ENCODE measurements at regions not wholly inside any gene's neighbourhood (a gene's known extent, or its start where the extent isn't known, plus 50 kb on each side); places are given as distances from the start of the nearest gene placed in this dataset.
A peak's percentile ranks its signal among the peaks of the same experiment; 100 is the strongest.
"Not testable (repeated sequence)": the region's sequence is repeated elsewhere in the genome, so short reads cannot be mapped to it uniquely, and the experiment has no call there.

- in situ Hi-C loops (cut with HindIII; ENCODE audit: low pct_ligation_motif_present, low sequenced_read_pairs) = no loop called here
- TF ChIP-seq CTCF (IDR thresholded peaks at IDR 0.05; ENCODE audit: low read depth, low read length, missing control alignments) = peak; percentile 4
- no peak overlapping the region for H3K4me3 ChIP-seq (ENCODE audit: low read depth, low read length)
- no peaks in the 10 kb centered on the region for H3K27me3 ChIP-seq (replicated peaks)
- peak; percentile 77 for DNase-seq
- H3K36me3 ChIP-seq (replicated peaks) = no peaks in the 10 kb centered on the region
- peak overlapping the region; percentile 62 for H3K27ac ChIP-seq
Observed at GRCh38 chr20:48025051-48025515, 239.8 kb upstream of the SULF2 start.

- H3K4me3 ChIP-seq (ENCODE audit: low read depth, low read length) = no peak overlapping the region
- H3K36me3 ChIP-seq (replicated peaks) = no peaks in the 10 kb centered on the region
- no peak for TF ChIP-seq CTCF (IDR thresholded peaks at IDR 0.05; ENCODE audit: low read depth, low read length, missing control alignments)
- H3K27ac ChIP-seq = no peak overlapping the region
- DNase-seq = no peak
- H3K27me3 ChIP-seq (replicated peaks) = no peaks in the 10 kb centered on the region
- in situ Hi-C loops (cut with HindIII; ENCODE audit: low pct_ligation_motif_present, low sequenced_read_pairs) = no loop called here
Observed at GRCh38 chr20:48024539-48024938, 239.3 kb upstream of the SULF2 start.

DNA sequence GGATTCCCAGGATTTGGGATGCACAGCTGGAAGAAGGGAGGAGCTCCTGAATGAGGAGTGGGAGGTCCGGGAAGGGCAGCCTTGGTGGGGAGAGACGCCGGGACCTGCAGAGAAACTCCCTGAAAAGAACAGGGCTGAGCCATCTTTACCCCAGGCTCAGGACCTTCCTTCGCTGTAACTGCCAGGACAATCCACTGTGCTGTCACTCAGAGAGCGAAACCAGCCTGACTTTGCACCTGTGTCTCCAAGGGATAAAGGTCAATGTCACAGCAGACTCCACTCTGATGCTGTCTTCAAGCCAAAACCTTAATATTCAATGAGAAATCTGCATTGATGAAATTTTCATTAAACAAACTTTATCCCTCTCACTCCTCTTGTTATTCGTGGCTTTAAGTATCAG, 235.4 kb upstream of the SULF2 start:
- H3K27ac ChIP-seq; H3K4me3 ChIP-seq (ENCODE audit: low read depth, low read length); H3K27me3 ChIP-seq (replicated peaks); in situ Hi-C loops (cut with HindIII; ENCODE audit: low pct_ligation_motif_present, low sequenced_read_pairs); H3K36me3 ChIP-seq (replicated peaks); DNase-seq: not testable (repeated sequence)

DNA sequence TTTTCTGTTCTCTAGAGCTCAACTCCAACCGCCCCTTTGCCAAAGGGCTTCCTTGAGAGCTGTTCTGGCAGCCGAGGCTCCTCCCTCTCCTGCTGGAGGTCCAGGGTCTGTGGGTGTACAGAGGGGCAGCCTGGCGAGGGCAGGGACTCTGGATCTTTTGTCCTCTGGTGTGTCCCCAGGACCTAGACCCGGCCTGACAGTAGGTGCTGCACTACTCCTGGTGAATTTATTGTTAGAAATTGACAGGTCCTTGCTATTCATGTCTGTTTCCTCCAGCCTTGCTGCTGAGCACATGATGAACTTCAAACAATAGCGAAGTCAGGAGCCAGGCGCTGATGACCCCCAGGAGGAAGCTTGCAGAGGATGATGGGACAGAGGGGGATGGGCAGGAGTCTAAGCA, 234.7 kb upstream of the SULF2 start:
- TF ChIP-seq CTCF (IDR thresholded peaks at IDR 0.05; ENCODE audit: low read depth, low read length, missing control alignments) = no peak
- Histone ChIP-seq H3K27me3 (replicated peaks) (no peaks in the 10 kb centered on the region), H3K36me3 (replicated peaks) (no peaks in the 10 kb centered on the region), H3K27ac (no peak overlapping the region), H3K4me3 (ENCODE audit: low read depth, low read length) (no peak overlapping the region)
- in situ Hi-C loops (cut with HindIII; ENCODE audit: low pct_ligation_motif_present, low sequenced_read_pairs) = no loop called here
- DNase-seq = no peak

DNA sequence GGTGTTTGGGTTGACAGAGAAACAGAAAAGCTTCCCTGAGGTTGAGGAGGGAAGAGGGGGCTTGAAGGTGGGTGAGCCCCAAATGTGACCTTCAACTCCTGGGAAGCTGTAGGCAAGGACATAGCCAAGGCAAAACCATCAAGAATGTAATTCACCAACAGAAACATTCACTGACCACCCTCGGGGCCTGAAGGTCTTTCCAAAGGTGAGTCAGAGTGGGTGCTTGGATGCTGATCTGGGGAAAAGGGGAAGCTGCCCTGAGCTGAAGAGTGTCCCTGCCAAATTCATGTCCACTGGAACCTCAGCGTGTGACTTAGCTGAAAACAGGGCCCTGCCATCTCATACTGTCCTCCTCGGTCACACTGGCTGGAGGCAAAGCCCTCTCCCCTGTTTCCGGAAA, 234.2 kb upstream of the SULF2 start:
- Histone ChIP-seq H3K27me3 (replicated peaks) (no peaks in the 10 kb centered on the region), H3K4me3 (ENCODE audit: low read depth, low read length) (no peak overlapping the region), H3K27ac (no peak overlapping the region), H3K36me3 (replicated peaks) (no peaks in the 10 kb centered on the region)
- TF ChIP-seq CTCF (IDR thresholded peaks at IDR 0.05; ENCODE audit: low read depth, low read length, missing control alignments) = no peak
- no peak for DNase-seq
- in situ Hi-C loops (cut with HindIII; ENCODE audit: low pct_ligation_motif_present, low sequenced_read_pairs) = no loop called here

GRCh38 chr20:48018851-48019250, 233.6 kb upstream of the SULF2 start:
- H3K27ac ChIP-seq; in situ Hi-C loops (cut with HindIII; ENCODE audit: low pct_ligation_motif_present, low sequenced_read_pairs); H3K27me3 ChIP-seq (replicated peaks); H3K36me3 ChIP-seq (replicated peaks); H3K4me3 ChIP-seq (ENCODE audit: low read depth, low read length): not testable (repeated sequence)
- peak; percentile 19 for DNase-seq

DNA sequence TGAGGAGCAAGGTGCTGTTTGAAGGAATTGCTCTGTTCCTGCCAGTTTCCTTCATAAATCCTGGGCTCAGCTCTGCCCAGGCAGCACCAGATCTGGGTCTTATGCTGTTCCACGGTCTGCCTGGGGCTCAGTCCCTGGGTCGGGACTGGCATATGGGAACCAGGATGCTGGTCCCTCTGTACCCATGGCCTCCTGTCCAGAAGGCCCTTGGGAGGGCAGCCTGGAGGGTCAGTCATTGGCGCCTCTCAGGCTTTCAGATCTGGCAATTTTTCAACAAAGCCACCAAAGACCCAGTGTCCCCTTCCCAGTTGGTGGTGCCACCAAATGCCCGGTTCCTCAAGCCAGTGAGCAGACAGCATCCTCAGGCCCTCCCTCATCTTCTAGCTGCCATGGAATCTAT, 232.7 kb upstream of the SULF2 start:
- Histone ChIP-seq H3K36me3 (replicated peaks) (no peaks in the 10 kb centered on the region), H3K4me3 (ENCODE audit: low read depth, low read length) (no peak overlapping the region), H3K27me3 (replicated peaks) (no peaks in the 10 kb centered on the region), H3K27ac (no peak overlapping the region)
- DNase-seq = no peak
- in situ Hi-C loops (cut with HindIII; ENCODE audit: low pct_ligation_motif_present, low sequenced_read_pairs) = no loop called here
- TF ChIP-seq CTCF (IDR thresholded peaks at IDR 0.05; ENCODE audit: low read depth, low read length, missing control alignments) = no peak

Data from brain microvascular endothelial cell (primary cell).